Putamen (tissue), 1 donor: ENCODE measurements at regions not wholly inside any gene's neighbourhood (a gene's known extent, or its start where the extent isn't known, plus 50 kb on each side); places are given as distances from the start of the nearest gene placed in this dataset.

Experiments
- DNase-seq: peaks from one replicate; pipeline ENCODE4 v3.0.0-alpha.2; 2016; ENCODE audit warnings: low spot score

- DNase-seq: no peak
Observed at GRCh38 chr2:147711031-147711430, 133.8 kb upstream of the ACVR2A start.

GRCh38 chr2:147709655-147710054 is 135.2 kb upstream of the ACVR2A start:
- DNase-seq: no peak

- DNase-seq: no peak
Observed at GRCh38 chr2:147703171-147703570, 141.7 kb upstream of the ACVR2A start.

DNA sequence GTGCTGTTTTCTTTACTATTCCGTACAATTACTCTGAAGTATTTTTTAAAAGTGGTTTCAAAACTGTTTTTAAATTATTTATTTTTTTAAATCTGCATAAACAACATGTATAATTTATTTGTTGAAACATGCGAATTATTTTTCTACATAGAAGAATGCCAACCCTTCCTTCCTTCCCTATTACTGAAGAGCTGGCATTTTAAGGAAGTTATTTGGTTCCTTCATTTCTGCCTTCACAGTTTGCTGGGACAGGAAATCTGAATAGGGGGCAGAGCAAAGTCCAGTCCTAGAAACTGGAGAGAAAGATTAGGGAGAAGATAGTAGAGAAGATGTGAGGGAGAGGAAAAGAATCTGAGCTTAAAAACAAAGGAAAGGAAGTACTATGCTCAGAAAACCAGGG is 146.7 kb upstream of the ACVR2A start:
- no peak for DNase-seq

DNA sequence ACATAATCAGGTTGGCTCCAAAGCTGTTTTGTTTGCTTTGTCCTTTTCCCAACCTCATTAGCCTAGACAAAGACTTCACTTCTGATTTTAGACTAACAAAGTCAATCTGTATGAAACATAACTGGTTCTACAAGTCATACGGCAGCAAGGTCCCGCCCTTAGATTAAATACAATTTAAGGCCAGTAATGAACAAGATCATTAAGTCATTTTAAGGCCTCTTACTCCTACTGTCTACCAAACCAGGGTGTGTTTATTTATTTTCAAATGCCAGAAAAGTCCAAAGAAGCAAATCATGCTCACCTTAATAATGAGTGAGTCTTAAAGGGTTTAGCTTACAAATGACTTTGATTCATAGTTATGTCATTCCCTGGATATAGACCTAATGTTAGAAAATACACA is 148.4 kb upstream of the ACVR2A start:
- DNase-seq: no peak

DNA sequence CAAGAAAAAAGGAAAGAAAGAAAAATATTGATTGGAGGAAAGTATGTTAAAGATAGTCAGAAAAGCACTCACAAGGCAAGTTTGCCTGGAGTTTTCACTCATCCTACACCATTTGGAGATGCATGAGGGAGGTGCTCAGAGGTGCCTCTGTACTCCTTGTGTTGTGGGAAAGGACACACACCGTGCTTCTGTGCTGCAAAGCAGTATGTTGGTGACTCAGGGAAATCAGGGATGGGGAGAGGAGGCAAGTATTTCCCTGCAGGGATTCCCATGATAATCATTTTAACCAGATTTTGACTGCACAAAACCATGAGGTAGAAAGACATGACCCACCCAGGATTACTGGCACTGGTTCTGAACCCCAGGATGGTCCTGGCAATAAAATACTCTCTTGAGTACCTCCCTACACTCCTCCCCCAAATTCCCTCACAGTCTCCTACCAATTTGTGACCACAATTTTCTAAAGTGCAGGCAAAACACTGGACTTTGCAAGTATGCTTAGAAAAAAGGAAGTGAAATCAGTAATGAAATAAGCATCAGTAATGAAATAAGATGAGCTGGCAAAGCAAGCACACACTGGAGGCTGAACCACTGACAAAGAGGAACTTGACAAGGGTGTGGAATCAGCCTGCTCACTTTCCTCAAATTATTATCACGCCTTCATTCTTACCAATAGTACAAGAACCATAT is 155.5 kb upstream of the ACVR2A start:
- DNase-seq: no peak

- DNase-seq: no peak
Observed at GRCh38 chr2:147688242-147688641, 156.6 kb upstream of the ACVR2A start.

- DNase-seq: no peak
Observed at GRCh38 chr2:147686365-147686764, 158.5 kb upstream of the ACVR2A start.

DNA sequence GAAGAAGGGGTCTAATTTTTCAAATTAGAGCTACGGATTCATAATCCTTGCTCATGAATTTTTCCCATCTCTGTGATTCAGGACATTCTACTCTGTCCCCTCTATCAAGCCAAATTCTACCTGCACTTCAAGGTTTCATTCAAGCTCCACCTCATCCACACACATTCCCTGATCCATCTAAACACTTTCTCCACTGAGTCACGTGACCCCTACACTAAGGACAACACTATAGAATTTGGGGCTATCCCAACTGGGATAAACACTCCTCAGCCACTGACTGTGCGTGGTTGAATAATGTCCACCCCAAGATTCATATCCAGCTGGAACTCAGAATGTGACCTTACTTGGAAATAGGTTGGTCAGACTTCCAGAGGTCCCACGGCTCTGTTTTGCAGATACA is 159.9 kb upstream of the ACVR2A start:
- no peak for DNase-seq

DNA sequence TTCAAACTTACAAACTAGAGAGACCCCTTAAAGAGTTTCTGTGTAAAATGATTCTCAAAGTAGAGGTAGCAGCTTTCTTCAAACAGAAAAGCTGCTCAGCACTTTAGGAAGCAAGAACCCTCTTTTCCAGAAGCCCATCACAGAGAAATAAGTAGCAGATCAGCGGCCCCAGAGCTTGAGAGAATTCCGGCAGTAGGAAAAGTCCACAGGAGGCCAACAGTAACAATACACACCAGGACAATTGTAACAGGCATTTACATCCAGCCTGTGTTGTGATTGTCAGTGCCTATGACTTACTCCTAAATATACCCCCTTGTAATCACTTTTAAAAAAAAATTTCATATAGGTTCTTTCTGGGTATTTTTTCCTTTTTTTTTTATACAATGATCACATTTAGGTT is 161.4 kb upstream of the ACVR2A start:
- no peak for DNase-seq

DNA sequence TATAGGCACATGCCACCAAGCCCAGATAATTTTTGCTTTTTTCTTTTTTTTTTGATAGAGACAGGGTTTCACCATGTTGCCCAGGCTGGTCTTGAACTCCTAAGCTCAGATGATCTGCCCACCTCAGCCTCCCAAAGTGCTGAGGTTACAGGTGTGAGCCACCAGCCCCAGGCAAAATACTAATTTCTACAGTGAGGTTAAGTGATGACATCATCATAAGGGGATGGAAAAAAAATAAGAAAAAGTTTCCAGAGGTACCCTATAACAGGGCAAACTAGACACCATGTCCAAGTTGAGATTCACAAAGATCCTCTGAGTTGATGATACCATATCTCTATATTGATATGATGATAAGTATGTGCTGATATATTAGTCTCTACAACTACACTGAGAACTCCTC is 163.7 kb upstream of the ACVR2A start:
- DNase-seq: no peak

DNA sequence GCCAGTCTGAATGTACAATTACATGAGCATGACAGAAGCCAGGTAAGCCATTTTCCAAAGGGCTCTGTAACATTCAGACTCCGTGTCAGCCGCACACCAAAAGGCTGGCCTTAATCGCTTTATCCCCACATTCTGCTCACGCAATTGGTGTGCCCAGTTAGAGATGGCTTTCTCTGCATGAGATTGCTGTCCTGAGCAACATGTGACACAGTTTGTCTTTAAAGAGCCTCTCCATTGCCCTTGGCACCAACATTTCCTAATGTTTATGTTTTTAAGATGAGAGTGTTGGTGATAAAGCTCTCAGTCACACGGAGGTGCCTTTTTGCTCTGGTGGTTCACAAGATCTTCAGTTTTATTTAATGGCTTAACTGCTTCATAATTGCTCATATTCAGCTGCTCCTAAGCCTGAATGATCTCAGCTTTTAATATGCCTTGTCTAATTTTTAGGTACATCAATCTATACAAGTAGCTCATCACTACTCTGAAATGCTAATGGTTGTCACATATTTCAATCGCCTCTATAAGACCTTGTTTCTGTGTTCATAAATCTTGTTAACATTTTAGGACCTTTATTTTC is 164.8 kb upstream of the ACVR2A start:
- no peak for DNase-seq

DNA sequence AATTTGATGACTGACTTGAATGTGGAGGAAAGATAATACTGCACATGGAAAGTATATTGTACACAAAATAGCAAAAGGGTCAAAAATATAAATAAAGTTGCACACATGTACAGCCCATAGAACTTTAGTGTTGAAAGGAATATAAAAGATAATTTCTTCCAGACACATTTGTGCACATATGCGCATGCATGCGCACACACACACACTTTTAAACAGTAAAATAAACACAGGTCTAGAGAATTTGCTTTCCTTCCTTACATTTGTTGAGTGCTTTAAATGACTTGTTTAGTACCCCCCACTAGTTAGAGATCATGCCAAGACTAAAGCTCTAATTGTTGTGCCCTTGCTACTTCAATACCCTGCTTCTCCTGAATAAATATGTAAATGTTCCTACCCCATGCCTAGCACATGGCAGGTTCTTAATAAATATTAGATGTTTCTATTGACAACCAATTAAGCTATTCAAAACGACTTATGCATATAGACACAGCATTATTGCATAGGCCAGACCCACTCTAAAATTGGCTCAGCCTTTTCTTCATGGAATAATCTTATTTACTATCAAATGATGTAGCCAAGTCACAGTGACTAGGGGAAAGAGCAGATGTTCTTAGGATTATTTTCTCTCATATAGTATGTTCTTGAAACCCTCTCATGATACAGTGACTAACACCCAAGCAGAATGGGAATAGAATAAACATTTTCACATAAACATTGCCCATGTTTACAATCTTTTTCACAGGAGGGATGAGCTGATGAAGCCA is 165.5 kb upstream of the ACVR2A start:
- DNase-seq: no peak

DNA sequence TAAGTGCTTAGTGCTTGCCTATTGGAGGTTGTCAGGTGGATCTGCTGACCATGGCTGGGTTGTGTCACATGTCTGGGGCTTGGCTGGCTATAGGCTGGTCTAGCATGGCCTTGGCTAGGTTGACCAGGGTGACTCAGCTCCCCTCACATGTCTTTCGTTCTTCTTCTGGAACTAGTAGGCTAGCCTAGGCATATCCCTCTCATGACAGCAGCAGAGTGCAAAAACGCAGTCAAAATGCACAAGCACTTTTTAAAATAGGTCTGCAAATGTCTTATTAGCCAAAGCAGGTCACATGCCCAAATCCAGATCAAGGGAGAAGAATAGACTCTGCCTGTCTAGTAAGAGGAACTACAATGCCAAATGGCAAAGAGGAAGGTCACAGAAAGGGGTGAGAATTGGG is 179.7 kb upstream of the ACVR2A start:
- DNase-seq: no peak

GRCh38 chr2:147663962-147664361 is 180.9 kb upstream of the ACVR2A start:
- no peak for DNase-seq

DNA sequence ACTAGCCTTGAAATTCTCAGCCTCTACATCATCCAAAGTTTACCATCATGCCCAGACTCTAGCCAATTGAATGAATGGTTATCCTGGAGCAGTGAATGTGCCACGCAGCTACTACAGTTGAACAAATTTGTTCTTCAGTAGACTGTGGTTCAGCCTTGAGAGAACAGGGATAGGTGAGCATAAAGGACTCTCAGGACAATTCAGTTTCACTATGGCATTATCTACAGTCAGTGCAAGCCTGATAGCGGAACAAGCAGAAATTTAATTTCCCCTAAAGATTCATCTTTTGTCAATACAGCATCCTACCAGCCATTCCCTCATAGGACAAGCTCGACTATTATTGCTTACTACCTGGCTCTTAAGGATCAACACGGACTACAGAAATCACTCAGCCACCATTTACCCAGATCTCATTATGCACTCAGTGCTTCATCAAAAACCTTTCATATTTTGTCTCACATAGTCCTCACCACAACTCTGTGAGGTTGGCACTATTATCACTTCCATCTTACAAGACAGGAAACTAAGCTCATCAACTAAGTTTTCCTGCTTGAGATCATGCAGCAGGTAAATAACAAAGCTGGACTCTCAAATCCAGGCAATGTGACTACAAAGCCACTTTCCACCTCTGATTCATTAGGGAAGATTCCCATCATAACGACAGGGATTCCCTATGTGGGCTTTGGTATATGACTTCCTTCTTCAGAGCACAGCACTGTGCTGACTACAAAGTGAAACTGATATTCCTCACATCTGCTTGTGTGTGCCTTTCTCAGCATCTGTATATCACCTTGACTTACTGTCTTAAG is 181.5 kb upstream of the ACVR2A start:
- DNase-seq: no peak

DNA sequence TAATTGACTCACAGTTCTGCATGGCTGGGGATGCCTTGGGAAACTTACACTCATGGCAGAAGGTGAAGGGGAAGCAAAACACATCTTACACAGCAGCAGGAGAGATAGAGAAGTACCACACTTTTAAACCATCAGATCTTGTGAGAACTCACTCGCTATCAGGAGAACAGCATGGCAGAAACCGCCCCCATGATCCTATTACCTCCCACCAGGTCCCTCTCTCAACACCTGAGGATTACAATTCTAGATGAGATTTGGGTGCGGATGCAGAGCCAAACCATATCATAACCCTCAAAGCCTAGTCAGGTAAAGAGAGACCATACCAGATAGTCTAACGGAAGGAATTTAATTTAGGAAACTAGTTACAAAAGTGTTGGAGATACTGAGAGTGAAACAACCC is 182.6 kb upstream of the ACVR2A start:
- DNase-seq: no peak

- no peak for DNase-seq
Observed at GRCh38 chr2:147660680-147661079, 184.1 kb upstream of the ACVR2A start.

DNA sequence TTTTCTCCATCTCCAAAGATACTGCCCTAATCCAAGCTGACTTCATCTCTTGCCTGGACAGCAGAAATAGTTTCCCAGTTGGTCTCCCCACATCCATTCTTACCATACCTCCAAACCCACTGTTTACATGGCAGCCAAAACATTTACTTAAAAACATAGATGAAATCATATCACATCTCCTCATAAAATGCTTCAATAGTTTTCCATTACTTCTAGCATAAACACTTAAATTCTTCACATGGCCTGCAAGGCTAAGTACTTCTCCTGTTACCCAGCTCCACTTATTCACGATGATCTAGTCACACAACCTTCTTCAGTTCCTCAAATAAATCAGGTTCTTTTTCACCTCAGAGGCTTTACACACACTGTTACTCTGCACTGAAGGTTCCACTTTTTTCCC is 185.8 kb upstream of the ACVR2A start:
- no peak for DNase-seq

DNA sequence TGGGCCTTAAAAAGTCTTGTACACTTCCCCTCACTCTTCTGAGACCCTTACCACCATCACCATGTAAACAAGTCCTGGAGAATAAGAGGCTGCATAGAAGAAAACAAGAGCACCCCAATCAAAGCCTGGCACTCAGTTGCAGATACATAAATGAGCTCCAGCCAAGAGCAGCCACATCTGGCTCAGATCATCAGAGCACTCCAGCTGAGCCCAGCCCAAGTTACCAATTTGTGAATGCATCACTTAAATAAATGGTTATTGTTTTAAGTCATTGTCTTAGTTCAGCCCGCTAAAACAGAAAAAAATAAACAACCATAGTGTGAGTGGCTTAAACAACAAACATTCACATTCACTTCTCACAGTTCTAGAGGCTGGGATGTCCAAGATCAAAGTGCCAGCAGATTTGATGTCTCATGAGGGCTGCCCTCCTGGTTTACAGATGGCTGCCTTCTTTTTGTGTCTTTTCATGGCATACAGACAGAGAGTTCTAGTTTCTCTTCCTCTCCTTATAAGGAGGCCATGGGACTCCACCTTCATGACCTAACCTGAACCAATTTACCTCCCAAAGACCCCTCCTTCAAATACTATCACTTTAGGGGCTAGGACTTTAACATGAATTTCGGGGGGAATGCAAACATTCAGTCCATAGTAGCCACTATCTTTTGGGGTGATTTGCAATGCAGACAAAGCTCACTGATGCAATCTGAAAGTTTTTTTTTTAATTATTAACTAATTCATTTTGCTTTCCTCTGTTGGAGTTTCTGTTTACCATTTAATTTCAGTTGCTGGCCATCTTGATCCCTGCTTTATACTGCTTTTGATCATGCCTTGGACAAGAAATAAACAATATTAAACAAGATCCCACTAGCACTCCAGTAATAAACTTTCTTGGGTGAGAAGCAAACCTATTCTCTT is 187.5 kb upstream of the ACVR2A start:
- no peak for DNase-seq

- no peak for DNase-seq
Observed at GRCh38 chr2:147649998-147650397, 194.8 kb upstream of the ACVR2A start.

- DNase-seq: no peak
Observed at GRCh38 chr2:147649286-147649685, 195.5 kb upstream of the ACVR2A start.
